ENCODE measurements at regions not wholly inside any gene's neighbourhood (a gene's known extent, or its start where the extent isn't known, plus 50 kb on each side); places are given as distances from the start of the nearest gene placed in this dataset.

DNA sequence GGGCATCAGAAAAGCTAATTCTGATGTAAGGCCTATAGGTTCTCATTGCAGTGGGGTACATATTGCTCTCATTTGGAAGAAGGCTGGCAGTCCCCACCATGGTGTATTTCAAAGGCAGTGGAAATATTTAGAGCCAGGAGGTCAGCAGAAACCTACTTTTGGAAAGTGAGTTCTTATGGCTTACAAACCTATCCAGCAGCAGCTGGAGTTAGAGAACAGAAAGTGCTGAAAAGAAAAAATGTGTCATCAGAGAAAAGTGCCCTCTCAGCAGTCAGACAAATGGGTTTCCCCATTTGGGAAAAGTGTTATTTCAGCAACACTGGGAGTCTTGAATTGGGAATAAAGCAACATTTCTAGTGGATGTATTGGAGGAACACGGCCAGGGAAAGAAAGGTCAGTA is 105.7 kb upstream of the IGFBP3 start:
- no peak for DNase-seq

DNA sequence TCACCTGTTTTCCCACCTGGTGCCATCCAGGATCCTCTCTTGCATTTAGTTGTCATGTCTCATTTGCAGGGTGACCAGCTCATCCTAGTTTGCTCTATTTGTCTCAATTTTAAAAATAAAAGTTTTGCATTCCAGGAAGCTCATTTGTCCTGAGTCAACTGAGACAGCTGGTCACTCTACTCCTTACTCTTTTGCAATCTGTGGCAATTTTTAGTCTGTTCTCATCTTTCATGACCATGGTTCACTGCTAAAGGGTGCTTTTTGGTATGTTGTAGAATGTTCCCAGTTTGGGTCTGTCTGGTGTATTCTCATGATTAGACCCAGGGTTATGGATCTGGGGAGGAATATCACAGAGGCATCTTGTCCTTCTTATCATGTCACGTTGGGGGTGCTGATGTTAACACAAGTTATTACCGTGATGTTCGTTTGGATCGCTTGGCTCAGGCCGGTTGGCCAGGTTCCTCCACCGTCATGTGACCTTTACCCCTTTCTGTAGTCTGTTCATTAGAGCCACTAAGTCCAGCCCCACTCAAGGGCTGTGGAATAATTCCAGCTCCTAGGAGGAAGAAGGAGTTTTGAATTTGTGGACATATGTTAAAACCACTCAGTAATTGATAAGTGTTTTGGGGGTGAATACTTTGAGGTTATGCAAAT is 103.3 kb upstream of the IGFBP3 start:
- DNase-seq, result no peak

DNA sequence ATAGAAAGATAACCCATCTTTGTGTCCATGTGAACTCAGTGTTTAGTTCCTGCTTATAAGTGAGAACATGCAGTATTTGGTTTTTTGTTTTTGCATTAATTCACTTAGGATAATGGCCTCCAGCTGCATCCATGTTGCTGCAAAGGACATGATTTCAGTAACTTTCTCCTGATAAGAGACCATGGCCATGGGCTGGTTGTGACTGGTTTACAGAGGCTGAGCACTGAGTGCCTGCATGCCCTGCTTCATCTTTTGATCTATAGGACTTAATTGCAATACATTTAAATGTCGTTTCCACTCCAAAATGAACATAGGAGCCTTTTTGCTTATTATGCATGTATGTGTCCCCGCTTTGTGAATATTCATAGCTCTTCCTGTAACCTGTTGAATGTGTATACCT is 101.3 kb upstream of the IGFBP3 start:
- DNase-seq, result no peak

DNA sequence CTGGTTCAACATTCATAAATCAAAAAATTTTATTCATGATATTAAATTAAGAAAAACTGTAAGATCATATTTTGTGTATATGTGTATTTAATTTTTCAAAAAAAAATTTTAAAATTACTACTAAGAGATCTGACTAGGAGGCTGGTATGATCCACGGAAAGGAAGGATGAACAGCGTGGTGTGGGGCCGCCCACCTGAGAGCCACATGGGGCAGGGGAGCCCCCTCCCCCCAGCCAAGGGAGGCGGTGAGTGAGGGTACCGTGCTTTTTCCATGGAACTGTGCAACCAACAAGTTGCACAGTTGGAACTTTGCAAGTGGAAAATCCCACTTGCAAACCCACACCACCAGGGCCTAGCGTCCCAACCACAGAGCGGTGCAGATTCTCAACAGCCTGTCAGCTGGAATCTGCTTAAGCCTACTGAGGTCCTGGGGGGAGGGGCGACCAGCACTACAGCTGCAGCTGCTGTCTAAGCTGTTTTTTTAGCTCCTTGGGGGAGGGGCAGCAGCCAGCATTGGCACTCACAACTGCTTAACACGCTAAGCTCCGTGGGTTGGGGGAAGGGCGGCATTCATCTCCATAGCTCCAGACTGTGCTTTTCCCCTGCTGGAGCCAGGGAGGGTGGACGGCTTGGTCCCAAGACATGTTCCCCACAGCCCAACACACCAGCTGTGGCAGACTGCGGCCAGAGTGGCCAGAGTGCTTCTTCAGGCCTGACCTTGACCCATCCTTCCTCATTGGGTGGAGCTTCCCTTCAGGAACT is 94.2 kb upstream of the IGFBP3 start:
- no peak for DNase-seq

DNA sequence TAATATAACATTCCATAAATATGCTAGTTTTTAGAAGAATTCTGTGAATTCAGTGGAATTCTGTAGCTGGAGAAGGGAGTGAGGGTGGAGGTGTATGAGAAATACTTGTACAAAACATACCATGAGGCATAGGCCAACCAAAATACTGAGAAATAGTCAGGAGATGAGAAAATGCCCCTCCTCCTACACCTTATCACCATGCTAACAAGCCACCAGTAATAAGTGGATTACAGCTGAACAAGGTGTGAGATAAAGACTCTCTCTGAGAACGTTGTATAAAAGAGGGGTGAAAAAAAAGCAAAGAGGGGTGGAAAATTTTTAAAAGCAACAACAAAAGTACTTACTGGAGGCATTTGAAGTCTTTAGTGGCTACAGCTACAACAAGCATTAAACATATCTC is 90.4 kb upstream of the IGFBP3 start:
- no peak for DNase-seq

DNA sequence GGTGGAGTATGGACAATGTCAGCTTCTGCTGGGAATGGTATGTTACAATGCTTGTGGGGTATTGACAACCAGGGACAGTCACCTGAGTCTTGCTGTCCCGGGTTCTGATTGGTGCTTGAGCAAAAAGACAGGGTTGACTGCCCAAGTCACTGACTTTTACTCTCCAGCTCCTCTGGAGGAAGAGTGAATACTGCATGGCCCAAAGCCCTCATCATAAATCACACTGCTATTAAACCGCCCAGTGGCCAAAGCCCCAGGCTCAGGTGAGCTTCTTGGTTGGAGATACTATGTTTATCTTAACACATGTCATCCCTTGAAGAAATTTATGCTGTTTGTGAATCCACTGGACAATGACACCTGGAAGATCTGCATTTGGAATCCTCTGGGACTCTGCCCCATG is 90.0 kb upstream of the IGFBP3 start:
- no peak for DNase-seq

DNA sequence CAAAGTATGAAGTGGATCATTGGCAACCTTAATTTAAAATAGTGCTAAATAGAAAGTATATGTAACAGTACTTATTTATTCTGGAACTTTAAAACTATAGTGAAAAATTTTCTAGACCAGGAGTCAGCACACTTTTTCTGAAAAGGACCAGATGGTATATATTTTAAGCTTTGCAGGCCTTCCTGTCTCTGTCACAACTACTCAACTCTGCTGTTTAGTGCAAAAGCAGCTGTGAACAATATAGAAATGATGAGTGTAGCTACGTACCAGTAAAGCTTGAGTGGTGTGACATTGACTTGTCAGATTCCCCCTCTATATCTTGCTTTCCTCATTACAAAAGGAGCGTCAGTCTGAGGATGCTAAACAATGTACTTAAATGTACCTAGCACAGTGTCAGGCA is 88.1 kb upstream of the IGFBP3 start:
- DNase-seq, result no peak

DNA sequence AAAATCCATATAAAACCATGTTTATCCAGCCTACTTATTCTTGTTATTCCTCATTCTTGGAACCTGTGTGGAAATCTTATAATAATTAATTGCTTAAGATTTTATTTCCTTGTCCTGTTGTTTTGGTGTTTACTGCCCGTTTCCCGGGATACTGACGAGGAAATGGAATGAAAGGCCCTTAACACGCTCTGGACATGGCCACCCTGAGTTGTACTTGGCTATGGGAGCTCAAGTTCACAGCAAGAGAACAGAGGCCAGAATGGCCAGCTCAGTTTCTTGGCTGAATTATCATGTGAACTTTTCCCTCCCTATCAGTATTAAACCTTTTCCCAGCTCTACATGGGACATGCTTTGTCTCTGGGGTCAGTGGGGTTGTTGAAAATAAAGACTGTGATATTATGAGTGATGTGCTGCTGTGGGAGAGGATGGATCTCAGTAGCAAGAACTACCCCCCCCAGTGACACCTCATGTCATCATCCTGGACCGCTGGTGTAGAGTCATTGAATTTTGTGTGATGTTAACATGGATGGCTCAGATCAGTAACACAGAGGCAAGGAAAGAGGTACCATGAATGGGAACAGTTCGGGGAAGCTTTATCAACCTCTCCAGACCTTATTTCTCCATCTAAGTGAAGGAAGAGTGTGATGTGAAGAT is 87.0 kb upstream of the IGFBP3 start:
- no peak for DNase-seq

DNA sequence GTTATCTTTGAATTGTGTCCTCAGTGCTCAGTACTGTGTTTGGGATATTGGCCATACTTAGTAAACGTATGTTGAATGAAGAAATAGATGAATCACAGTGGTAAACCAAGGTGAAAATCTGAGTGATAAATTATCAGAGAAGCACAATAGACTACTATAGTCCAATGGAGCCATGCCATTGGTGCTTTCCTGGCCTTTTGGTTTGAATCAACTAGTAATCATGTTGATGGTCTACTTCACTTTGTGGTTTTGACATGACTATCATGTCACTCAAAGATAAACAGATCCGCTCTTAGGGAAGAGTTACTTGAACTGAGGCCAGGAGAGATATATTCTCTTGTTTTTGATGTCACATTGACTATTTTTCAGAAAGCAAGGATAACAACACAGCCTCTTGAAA is 86.1 kb upstream of the IGFBP3 start:
- DNase-seq, result no peak

DNA sequence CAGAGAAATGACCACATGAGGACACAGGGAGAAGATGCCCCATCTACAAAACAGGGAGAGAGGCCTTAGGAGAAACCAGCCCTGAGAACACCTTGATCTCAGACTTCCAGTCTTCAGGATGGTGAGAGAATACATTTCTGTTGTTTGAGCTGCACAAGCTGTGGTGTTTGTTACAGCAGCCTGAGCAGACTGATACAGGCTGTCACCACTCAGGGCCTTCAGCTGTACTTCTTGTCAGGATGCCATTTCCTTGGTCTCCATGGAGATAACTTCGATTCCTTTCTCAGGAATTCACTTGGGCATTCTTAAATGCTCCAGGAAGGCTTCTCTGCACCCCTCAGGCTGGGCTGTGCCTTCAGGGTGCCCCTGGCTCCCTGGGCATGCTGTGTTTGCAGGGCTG is 85.7 kb upstream of the IGFBP3 start:
- DNase-seq, result no peak

DNA sequence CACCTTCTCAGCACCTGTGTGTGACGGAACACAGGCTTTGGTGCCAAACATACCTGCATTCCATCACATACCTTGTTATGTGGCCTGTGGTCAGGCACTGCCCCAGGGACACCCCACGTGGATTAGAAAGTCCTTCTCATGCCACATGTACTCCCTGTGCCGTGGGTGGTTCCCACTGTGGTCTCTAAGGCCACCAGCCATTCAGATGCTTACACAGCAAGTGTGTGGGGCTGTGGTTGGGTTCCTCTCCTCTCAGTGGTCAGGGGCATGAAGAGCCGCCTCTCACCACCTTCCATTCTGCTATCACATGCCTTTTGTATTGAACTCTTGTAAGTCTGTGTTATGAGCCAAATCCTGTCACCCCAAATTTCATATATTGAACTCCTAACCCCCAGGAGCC is 85.1 kb upstream of the IGFBP3 start:
- no peak for DNase-seq

DNA sequence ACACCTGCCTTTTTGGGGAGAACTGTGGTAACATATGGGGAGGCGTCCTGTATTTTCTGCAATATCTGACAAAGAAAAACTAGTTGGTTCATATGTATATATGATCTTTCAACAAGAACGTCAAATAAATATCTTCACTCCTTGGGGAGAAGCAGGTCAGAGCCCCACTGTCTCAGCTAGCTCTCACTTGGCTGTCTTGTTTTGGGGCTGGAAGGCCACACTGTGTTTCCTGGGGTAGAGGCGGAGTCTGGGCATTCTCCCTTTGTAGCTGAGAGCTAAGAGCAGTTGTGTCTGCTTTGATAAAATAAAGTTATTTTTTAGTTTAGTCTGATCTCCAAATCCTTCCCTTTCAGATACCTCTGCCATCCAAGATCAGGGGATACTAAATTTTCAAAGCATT is 83.9 kb upstream of the IGFBP3 start:
- DNase-seq, result no peak

DNA sequence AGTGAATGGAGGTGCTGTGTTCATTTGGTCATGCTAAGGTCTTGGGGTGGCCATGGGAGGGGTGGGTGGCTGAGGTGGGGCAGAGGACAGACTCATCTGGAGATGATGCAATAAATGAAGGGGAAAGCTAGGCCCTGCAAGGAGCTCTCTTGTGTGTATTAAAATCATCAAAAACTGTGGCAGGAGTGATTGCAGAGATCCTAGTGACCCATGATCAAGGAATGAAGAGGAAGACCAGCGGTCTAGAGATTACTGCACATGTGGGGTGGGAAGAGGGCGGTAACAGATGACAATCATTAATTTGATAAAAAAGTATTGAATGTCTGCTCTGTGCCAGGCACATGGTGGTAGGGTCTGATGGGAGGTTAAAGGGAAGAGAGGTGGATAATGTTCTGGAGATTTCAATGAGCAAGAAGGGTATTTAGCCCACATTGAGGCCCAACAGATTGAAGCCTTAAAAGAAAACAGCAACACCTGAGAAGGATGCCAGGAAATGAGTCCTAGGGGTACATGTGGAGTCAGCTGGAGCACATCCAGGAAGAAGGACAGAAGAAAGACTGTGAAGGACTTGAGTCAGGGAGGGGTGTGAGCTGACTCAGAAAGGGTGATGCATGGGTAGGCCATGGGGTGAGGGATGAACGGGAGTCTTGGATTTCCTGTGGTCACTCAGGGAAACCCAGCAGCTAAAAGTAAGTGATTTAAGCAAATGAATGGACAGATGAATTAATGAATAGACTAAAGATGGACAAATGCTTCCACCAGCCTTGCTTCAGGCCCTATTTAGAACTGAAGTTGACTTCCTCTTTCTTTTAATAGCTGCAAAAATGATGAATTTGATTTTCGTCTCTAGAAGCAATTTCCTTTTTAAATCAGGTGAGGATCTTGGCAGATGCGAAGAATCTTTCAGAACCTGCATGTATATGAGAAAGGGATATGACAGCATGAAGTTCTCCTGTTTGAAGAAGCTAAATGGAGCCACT is 83.1 kb upstream of the IGFBP3 start:
- DNase-seq, result no peak

DNA sequence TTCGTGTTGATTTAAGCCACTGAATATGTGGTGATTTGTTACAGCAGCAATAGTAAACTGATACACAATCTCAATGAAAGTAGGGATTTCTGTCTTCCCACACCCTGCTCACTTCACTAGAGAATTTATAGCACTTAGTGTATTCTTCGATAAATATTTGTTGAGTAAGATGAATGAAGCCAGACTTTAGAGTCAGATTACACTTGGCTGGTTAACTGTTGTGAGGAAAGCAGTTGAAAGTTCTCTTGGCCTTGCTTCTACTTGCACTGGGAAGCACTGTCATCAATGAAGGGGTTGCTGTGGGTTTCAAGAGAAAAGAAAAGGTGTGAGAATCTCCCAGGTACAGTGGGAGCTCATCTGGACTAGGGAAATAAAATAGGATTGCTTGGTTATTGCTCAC is 82.1 kb upstream of the IGFBP3 start:
- DNase-seq, result no peak

DNA sequence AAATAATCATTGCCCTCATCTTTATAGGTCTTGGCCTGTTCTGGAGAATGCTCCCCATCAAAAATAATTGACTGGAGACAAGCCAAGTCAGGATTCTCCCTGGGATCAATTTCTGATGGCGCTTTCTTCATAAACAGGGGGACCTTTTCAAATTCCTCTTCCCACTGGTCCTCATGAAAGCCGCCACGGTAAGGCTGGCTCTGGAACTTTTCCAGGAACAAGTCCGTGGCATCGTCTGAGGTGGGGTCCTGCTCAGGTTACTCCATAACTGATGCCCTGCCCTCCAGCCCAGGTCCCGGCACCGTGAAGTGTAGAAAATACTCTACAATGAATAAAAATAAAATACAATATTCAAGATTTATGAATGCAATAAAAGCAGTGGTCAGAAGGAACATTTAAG is 79.4 kb upstream of the IGFBP3 start:
- DNase-seq, result no peak

DNA sequence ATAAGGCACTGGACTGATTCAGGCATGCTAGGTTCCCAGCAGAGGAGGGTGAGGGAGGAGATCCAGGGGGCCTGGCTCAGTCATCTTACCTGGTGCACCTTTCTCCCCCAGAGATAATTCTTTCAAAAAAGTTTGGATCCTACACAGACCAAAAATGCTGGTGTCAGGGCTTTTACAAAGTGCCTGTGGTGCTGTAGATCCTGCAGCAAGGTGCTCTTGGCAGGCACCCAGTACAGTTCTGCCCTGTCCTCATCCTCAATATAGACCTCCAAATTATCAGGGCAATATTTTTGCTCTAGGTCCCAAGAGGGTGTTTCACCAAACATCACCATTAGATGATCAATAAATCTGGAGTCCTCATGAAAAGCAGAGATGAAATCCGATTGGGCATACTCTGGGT is 78.5 kb upstream of the IGFBP3 start:
- DNase-seq, result no peak

DNA sequence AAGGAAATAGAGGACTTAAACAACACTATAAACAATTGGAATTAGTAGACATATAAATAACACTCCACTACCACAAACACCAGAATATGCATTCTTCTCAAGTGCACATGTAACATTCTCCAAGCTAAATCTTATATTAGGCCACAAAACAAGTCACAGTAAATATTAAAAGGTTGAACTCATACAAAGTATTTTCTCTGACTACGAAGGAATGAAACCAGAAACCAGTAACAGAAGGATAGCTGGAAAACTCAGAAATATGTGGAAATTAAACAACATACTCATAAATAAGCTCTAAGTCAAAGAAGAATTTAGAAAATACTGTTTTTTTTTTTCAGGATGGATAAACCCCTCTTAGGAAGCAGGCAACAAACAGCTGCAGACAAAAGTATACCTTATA is 77.4 kb upstream of the IGFBP3 start:
- no peak for DNase-seq

DNA sequence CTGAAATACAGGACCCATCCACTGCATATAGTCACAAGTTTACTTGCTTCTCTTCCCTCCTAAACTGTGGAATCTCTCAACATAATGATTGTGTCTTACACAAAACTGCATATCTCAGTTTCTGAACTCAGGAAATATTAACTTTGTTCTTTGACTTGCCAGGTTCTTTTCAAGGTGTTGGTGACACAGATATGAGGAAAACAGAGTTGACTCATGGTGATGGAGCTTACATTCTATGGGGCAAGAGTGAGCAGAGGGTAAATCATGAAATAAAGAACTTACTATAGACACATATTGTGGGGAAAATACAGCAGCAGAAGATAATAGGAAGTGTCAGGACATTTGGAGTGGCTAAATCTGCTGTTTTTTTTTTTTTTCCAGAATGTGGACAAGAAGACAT is 72.5 kb upstream of the IGFBP3 start:
- DNase-seq, result no peak

DNA sequence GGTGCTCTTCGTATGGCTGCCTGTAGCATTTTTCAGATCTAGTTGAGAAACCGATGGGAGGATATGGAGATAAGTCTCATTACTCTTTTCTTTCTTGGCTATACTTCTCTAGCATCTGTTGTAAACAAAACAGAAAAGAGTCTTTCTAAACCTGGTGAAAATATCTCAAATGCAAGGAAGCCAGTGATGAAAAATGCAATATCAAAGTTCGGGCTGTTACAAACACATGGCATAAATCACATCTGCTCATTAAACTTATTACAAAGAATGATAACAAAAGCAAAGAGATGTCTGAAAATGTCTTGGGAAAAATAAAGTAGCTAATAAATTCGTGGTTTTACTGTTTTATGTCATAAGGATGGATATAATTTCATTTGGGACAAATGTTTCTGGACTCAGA is 71.8 kb upstream of the IGFBP3 start:
- DNase-seq, result no peak

DNA sequence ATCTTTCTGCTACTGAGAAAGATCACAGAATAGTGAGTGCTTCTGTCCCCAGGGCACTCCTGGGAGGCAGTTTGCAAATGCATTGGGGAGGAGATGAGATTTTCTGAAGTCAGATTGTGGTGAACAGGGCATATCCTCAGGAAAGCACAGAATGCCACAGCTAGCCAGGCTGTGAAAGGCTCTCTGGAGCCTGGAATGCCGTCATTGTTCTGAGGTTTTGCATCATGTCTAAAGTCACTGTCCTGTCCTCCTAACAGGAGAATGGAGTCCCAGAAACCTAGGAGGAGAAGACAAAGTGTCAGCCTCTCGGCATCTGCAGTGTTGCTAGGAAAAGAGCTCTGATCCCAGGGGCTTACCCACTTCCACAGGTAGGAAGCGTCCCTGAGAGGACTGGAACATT is 69.2 kb upstream of the IGFBP3 start:
- no peak for DNase-seq

DNA sequence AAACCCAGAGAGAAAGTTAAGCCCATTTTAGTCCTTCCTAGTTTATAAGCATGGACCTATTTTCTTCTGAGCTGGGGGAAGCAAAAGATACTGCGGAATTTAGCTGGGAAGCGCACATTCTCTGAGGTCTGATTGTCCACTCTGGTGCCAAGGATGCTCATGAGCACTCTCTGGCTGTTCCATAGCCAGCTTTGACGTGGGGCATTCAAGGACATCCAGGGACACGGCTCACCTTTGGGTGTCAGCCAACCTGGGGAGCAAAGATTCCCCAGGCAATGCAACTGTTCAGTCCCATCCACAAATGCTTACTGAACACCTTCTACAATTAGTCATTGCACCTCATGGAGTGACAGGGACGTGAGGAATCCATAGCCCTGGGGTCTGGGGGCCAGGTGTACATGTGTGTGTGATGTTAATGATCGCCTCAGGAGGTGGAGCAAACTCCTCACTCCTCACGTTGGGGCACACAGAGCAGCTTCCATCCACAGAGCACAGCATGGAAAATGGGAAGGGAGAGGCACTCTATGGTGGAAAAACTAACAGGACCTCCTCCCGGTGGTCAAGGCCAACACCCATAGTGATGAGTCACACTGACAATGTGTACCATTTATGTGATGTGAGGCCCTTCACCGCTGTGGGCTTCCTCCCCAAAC is 67.5 kb upstream of the IGFBP3 start:
- no peak for DNase-seq

DNA sequence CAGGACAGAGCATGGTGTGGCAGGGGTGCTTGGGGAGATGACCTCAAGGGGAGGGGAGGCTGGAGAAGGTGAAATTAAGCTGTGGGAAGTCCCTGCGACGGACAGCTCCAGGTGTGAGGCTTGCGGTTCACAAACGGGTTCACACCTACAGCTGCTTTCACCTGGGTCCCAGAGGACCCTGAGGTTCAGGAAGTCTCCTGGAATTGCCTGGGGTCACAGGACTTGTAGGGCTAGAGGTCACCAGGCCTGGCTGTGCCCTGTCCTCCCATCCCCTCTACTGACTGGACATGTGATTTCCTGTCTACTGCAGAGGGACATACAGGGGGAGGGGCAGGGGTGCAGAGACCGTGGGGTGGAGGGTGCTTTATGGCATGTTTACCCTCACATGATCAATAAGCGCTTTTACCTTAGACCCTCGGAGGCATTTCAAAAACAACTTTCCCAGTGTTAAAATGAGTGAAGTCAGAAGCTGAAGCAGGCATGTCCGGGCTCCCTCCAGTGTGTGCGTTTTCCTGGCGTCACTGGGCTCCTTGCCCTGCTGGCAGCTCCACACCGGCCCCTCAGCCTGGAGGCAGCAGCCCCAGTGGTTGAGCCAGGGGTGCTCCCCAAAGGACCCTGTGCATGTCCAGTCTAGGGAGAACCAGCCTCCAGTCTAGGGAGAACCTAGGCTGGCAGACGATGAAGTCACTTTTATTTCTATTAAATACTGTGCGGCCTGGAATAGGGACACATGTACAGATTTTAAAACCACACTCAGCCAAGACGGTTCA is 66.6 kb upstream of the IGFBP3 start:
- no peak for DNase-seq
